Sigmoid colon (tissue), 6 donors: ENCODE measurements at regions not wholly inside any gene's neighbourhood (a gene's known extent, or its start where the extent isn't known, plus 50 kb on each side); places are given as distances from the start of the nearest gene placed in this dataset.
A peak's percentile ranks its signal among the peaks of the same experiment; 100 is the strongest.

Experiments used
- DNase-seq: peaks from one replicate; pipeline ENCODE4 v3.0.0-alpha.2; 2019
- H3K27ac ChIP-seq, 4 donors: fragments of 200-600 bp; sonication (generic); one replicate each; pipeline ENCODE4 v1.5.1; 2016 to 2019; ENCODE audit warnings: mild to moderate bottlenecking in 1 of 4
- H3K27me3 ChIP-seq, 3 donors: fragments of 200-600 bp; sonication (generic); one replicate each; pipeline ENCODE4 v1.5.1; 2019; ENCODE audit warnings: mild to moderate bottlenecking in 1 of 3
- H3K36me3 ChIP-seq, 4 donors: fragments of 200-600 bp; sonication (generic); one replicate each; pipeline ENCODE4 v1.5.1; 2016 to 2019
- H3K4me1 ChIP-seq, 4 donors: fragments of 200-600 bp; sonication (generic); one replicate each; pipeline ENCODE4 v1.5.1; 2017 to 2019
- H3K4me3 ChIP-seq, 4 donors: fragments of 200-600 bp; sonication (generic); one replicate each; pipeline ENCODE4 v1.5.1; 2017 to 2019; ENCODE audit warnings: mild to moderate bottlenecking in 2 of 4, moderate library complexity in 1 of 4
- H3K9me3 ChIP-seq, 4 donors: fragments of 200-600 bp in 3 of 4; sonication (generic) in 3 of 4; one replicate each; pipeline versions ENCODE4 v1.5.1 to v1.6.1; 2013 to 2019
- EP300 ChIP-seq, 4 donors: sonication (generic); formaldehyde crosslinking; IDR thresholded peaks; one replicate each; pipeline ENCODE4 v1.6.1; 2017; ENCODE audit warnings: antibody characterized with exemption in 4 of 4
- POLR2A ChIP-seq, 2 donors: fragments of 450-650 bp; IDR thresholded peaks; one replicate each; pipeline ENCODE4 v1.6.1; 2016; ENCODE audit warnings: antibody characterized with exemption in 2 of 2, mild to moderate bottlenecking in 2 of 2, moderate library complexity in 2 of 2
- POLR2AphosphoS5 ChIP-seq, 4 donors: sonication (generic); formaldehyde crosslinking; IDR thresholded peaks; one replicate each; pipeline ENCODE4 v1.6.1; 2017; ENCODE audit warnings: antibody characterized with exemption in 4 of 4
- WGBS, 2 donors: extraction: QIAGEN DNeasy Blood & Tissue Kit; methylation state at CpG; one replicate each; pipeline ENCODE4 v1.1.7; 2013; 5-methylcytosine and 5-hydroxymethylcytosine counted together
- intact Hi-C: fragments of 100-400 bp; cut with DNase I; formaldehyde crosslinking; loops from one replicate; pipeline ENCODE4 v1.15.1; 2023
- TF ChIP-seq, protein P1 (sequence below), 4 experiments: fragments of 450-650 bp in 3 of 4; fragments of 200-600 bp in 1 of 4; IDR thresholded peaks; one replicate each; pipeline ENCODE4 v1.5.1; 2016 to 2019; ENCODE audit warnings: antibody characterized with exemption in 4 of 4, mild to moderate bottlenecking in 3 of 4, moderate library complexity in 2 of 4
- donor health status: healthy with polysubstance abuse.
- donor health status: healthy.

GRCh38 chr3:73786321-73786807 is 161.6 kb upstream of the PDZRN3 start:
- intact Hi-C loops: no loop called here
- no peak for DNase-seq
- H3K27me3 ChIP-seq: no peaks in the 10 kb centered on the region
- TF ChIP-seq POLR2AphosphoS5 (IDR thresholded peaks at IDR 0.05): no peak
- no peaks in the 10 kb centered on the region for H3K9me3 ChIP-seq
- H3K4me1 ChIP-seq: peaks cover 0 to 23% (median 14%) of the 10 kb centered on the region in 4 donors
- no peak overlapping the region for H3K4me3 ChIP-seq
- peak overlapping the region in 1 of 4 donors; percentile 2 for H3K27ac ChIP-seq
- H3K36me3 ChIP-seq: no peaks in the 10 kb centered on the region
- WGBS, 2 donors: 93 to 94% methylated on average over 1 of the region's 1 CpG

DNA sequence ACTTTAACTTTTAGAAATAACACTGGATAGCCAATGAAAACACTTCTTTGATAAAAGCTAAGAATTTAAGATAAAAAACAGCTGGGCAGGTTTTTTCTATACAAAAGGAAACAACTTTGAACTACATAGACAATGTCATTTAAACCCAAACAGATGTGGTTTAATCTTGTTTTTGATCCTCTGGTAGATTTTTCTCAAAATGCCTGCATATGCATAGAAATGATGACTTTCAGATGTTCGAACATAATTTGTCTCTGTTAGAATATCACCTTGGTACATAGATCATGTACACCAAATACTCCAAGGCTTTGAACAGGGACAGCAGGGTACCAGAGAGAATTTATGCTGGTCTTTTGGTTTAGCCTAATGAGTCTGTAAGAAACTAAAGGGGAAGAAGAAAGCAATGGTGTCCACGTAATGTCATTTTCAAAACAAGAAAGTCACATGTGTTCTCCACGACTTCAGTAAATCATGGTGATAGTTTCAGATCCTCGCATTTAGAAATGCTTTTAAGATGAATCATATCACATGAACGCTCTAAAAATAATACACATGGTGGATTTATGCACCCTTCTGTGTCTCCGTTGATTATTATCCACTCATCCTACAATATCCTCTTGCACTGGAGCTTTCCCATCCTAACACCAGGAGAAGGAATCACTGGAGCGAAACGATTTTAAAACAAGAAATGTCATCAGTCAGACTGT is 160.1 kb upstream of the PDZRN3 start:
- DNase-seq: no peak
- Histone ChIP-seq H3K27me3 (no peaks in the 10 kb centered on the region), H3K4me1 (peaks cover 0 to 23% (median 14%) of the 10 kb centered on the region in 4 donors), H3K9me3 (no peaks in the 10 kb centered on the region), H3K36me3 (no peaks in the 10 kb centered on the region), H3K4me3 (no peak overlapping the region), H3K27ac (peak overlapping the region in 2 of 4 donors; percentile 32 to 64)
- TF ChIP-seq POLR2AphosphoS5 (IDR thresholded peaks at IDR 0.05): peak in 3 of 4 donors; percentile 23 to 62 (median 30)
- TF ChIP-seq, protein P1, sequence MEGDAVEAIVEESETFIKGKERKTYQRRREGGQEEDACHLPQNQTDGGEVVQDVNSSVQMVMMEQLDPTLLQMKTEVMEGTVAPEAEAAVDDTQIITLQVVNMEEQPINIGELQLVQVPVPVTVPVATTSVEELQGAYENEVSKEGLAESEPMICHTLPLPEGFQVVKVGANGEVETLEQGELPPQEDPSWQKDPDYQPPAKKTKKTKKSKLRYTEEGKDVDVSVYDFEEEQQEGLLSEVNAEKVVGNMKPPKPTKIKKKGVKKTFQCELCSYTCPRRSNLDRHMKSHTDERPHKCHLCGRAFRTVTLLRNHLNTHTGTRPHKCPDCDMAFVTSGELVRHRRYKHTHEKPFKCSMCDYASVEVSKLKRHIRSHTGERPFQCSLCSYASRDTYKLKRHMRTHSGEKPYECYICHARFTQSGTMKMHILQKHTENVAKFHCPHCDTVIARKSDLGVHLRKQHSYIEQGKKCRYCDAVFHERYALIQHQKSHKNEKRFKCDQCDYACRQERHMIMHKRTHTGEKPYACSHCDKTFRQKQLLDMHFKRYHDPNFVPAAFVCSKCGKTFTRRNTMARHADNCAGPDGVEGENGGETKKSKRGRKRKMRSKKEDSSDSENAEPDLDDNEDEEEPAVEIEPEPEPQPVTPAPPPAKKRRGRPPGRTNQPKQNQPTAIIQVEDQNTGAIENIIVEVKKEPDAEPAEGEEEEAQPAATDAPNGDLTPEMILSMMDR (IDR thresholded peaks at IDR 0.05): no peak
- peak in 1 of 4 donors; percentile 68 for TF ChIP-seq EP300 (IDR thresholded peaks at IDR 0.05)
- intact Hi-C loops: no loop called here
- 83 to 93% methylated on average over 8 of the region's 8 CpGs for WGBS, 2 donors

GRCh38 chr3:73783811-73784210 is 159.1 kb upstream of the PDZRN3 start:
- intact Hi-C loops: no loop called here
- DNase-seq: no peak
- peak overlapping the region in 2 of 4 donors; percentile 32 to 64 for H3K27ac ChIP-seq
- no peak for TF ChIP-seq EP300 (IDR thresholded peaks at IDR 0.05)
- TF ChIP-seq POLR2AphosphoS5 (IDR thresholded peaks at IDR 0.05): no peak
- no peak for TF ChIP-seq POLR2A (IDR thresholded peaks at IDR 0.05)
- TF ChIP-seq, protein P1 (IDR thresholded peaks at IDR 0.05): no peak
- no peaks in the 10 kb centered on the region for H3K27me3 ChIP-seq
- peaks cover 0 to 23% (median 14%) of the 10 kb centered on the region in 4 donors for H3K4me1 ChIP-seq
- no peak overlapping the region for H3K4me3 ChIP-seq
- H3K36me3 ChIP-seq: no peaks in the 10 kb centered on the region
- H3K9me3 ChIP-seq: no peaks in the 10 kb centered on the region

GRCh38 chr3:73781541-73781940 is 156.8 kb upstream of the PDZRN3 start:
- no peaks in the 10 kb centered on the region for H3K36me3 ChIP-seq
- no peak overlapping the region for H3K4me3 ChIP-seq
- whole genome bisulfite sequencing, 2 donors: 83 to 84% methylated on average over 6 of the region's 6 CpGs
- H3K9me3 ChIP-seq: no peaks in the 10 kb centered on the region
- TF ChIP-seq POLR2A (IDR thresholded peaks at IDR 0.05): no peak
- TF ChIP-seq POLR2AphosphoS5 (IDR thresholded peaks at IDR 0.05): no peak
- no peak for TF ChIP-seq EP300 (IDR thresholded peaks at IDR 0.05)
- TF ChIP-seq, protein P1 (IDR thresholded peaks at IDR 0.05): no peak
- no peaks in the 10 kb centered on the region for H3K27me3 ChIP-seq
- no peak for DNase-seq
- peaks cover 0 to 23% (median 14%) of the 10 kb centered on the region in 4 donors for H3K4me1 ChIP-seq
- peak overlapping the region in 2 of 4 donors; percentile 28 to 44 for H3K27ac ChIP-seq
- intact Hi-C loops: no loop called here

- Histone ChIP-seq H3K9me3 (no peaks in the 10 kb centered on the region), H3K36me3 (no peaks in the 10 kb centered on the region), H3K4me1 (peaks cover 0 to 21% (median 12%) of the 10 kb centered on the region in 4 donors), H3K27me3 (no peaks in the 10 kb centered on the region), H3K4me3 (no peak overlapping the region), H3K27ac (no peak overlapping the region)
- TF ChIP-seq, protein P1 (IDR thresholded peaks at IDR 0.05): no peak
- TF ChIP-seq POLR2A (IDR thresholded peaks at IDR 0.05): no peak
- 60 to 68% methylated on average over 2 of the region's 2 CpGs for WGBS, 2 donors
- intact Hi-C loops: no loop called here
- no peak for DNase-seq
Measured at GRCh38 chr3:73774645-73775044, 149.9 kb upstream of the PDZRN3 start.
